GM23248 (cell line): ENCODE measurements at regions not wholly inside any gene's neighbourhood (a gene's known extent, or its start where the extent isn't known, plus 50 kb on each side); places are given as distances from the start of the nearest gene placed in this dataset.

Source experiments
- EZH2 ChIP-seq: fragments of 200-600 bp; sonication (generic); IDR thresholded peaks from 2 replicates; pipeline ENCODE4 v1.6.1; 2018; ENCODE audit warnings: antibody characterized with exemption, mild to moderate bottlenecking; ENCODE audit not compliant: insufficient read depth, poor library complexity, severe bottlenecking
- EZH2phosphoT487 ChIP-seq: fragments of 200-600 bp; sonication (generic); IDR thresholded peaks from 2 replicates; pipeline ENCODE4 v1.6.1; 2018; ENCODE audit warnings: antibody characterized with exemption, moderate library complexity, mild to moderate bottlenecking, low read depth; ENCODE audit not compliant: insufficient read depth

DNA sequence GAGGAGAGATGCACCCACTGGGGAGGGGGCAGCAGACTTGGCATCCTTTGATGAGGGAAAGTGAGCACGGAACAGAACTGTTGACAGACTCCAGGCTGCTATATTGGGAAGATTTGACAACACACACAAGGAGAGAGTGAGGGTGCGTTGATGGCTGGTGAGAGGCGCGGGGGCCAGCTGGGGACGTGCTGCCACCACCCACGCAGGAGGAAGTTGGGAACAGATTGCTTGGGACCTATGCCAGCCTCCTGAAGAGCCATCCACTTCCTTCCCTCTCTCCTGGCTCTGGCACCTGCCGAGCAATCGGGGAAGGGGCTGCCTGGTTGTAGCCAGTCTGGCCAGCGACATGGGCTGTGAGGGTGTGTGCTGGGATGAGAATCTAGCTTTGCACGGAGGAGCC lies 223.7 kb upstream of the CSF3R start:
- TF ChIP-seq EZH2 (no peak), EZH2phosphoT487 (no peak)
